K562 (cell line): ENCODE measurements at regions not wholly inside any gene's neighbourhood (a gene's known extent, or its start where the extent isn't known, plus 50 kb on each side); places are given as distances from the start of the nearest gene placed in this dataset.

ENCODE experiments used
- ATAC-seq: fragments of 200-7000 bp; cut with Tn5 transposase; 3 replicates; pipeline ENCODE4 v1.9.1; 2020; ENCODE audit warnings: moderate library complexity
- BruUV-seq: library from RNA; stranded (reverse); fragments of 400-500 nt; replicated peaks from 2 replicates; lab custom pipeline; 2021; lab: Mats Ljungman, UMichigan
- CTCF ChIA-PET: fragments of 300-600 bp; formaldehyde crosslinking; extraction: SDS; loops from one replicate; lab custom pipeline; 2021; ENCODE audit warnings: low intra/inter-chr PET ratio; lab: Yijun Ruan, JAX
- POLR2A ChIA-PET: fragments of 300-600, 350-650 bp; sonication (Branson Sonifier 250); formaldehyde crosslinking; extraction: SDS; loops from one replicate; lab custom pipeline; 2021; ENCODE audit warnings: antibody characterized with exemption, inconsistent platforms; lab: Yijun Ruan, JAX
- DNase-seq, 4 experiments: peaks; one replicate each; pipeline versions ENCODE4 v3.0.0 to v3.0.0-alpha.2; 2011 to 2018; ENCODE audit warnings: low spot score in 3 of 4, mixed read lengths in 3 of 4; ENCODE audit errors: extremely low read depth in 1 of 4
- FAIRE-seq: peaks from 2 replicates; lab custom pipeline; 2011; peaks lifted over from hg19 to GRCh38; lab: Jason Lieb, UNC
- H2AFZ ChIP-seq: 2 replicates; pipeline ENCODE4 v1.6.0; 2011; ENCODE audit warnings: low read depth, low read length, control low read depth, inconsistent platforms
- H3K27ac ChIP-seq: fragments of 200-600 bp; 3 replicates; pipeline ENCODE4 v1.8.0; 2011; ENCODE audit warnings: low read depth, mild to moderate bottlenecking, control low read depth, inconsistent platforms, low read length, moderate library complexity, mixed read lengths; ENCODE audit errors: extremely low read depth
- H3K27me3 ChIP-seq, 2 experiments: fragments of 300-600 bp in 1 of 2; 2 replicates in 1 of 2; 3 replicates in 1 of 2; pipeline versions ENCODE4 v1.6.0 to v1.8.0; 2011; ENCODE audit warnings: inconsistent platforms in 2 of 2, low read length in 2 of 2, mild to moderate bottlenecking in 1 of 2, mixed read lengths in 1 of 2, moderate library complexity in 1 of 2; ENCODE audit not compliant: control insufficient read depth in 2 of 2, insufficient read depth in 2 of 2
- H3K36me3 ChIP-seq: fragments of 300-600 bp; 3 replicates; pipeline ENCODE4 v1.8.0; 2011; ENCODE audit warnings: mild to moderate bottlenecking, low read length, inconsistent platforms; ENCODE audit not compliant: control insufficient read depth, insufficient read depth
- H3K4me1 ChIP-seq, 2 experiments: fragments of 200-600 bp in 1 of 2; replicated peaks in 1 of 2; 2 replicates in 1 of 2; 3 replicates in 1 of 2; pipeline versions ENCODE4 v1.5.1 to v1.8.0; 2011; ENCODE audit warnings: inconsistent platforms in 2 of 2, low read length in 2 of 2, mild to moderate bottlenecking in 1 of 2, mixed read lengths in 1 of 2, moderate library complexity in 1 of 2; ENCODE audit not compliant: control insufficient read depth in 2 of 2, insufficient read depth in 2 of 2
- H3K4me2 ChIP-seq: 2 replicates; pipeline ENCODE4 v1.6.1; 2011; ENCODE audit warnings: low read length, control low read depth, inconsistent platforms, mixed read lengths; ENCODE audit not compliant: insufficient read depth
- H3K4me3 ChIP-seq: fragments of 200-600 bp; sonication (generic), shearing (Covaris generic); 2 replicates; pipeline ENCODE4 v1.5.1; 2016; ENCODE audit warnings: control low read depth, inconsistent platforms
- H3K79me2 ChIP-seq: fragments of 200-600 bp; 3 replicates; pipeline ENCODE4 v1.8.0; 2011; ENCODE audit warnings: low read length, inconsistent platforms; ENCODE audit not compliant: control insufficient read depth, insufficient read depth
- H3K9ac ChIP-seq, 2 experiments: 2 replicates each; pipeline versions ENCODE4 v1.6.0 to v1.6.1; 2011; ENCODE audit warnings: low read depth in 2 of 2, low read length in 2 of 2, control low read depth in 1 of 2, inconsistent platforms in 1 of 2, mild to moderate bottlenecking in 1 of 2, mixed read lengths in 1 of 2; ENCODE audit not compliant: insufficient read depth in 1 of 2
- H3K9me1 ChIP-seq: one replicate; pipeline ENCODE4 v1.6.0; 2011; ENCODE audit warnings: inconsistent platforms, mild to moderate bottlenecking, low read length, moderate library complexity; ENCODE audit not compliant: control insufficient read depth, insufficient read depth
- H3K9me3 ChIP-seq: replicated peaks from 2 replicates; pipeline ENCODE4 v1.5.1; 2011; ENCODE audit warnings: low read depth, low read length, inconsistent platforms; ENCODE audit not compliant: control insufficient read depth, insufficient read depth
- H4K20me1 ChIP-seq: replicated peaks from 2 replicates; pipeline ENCODE4 v1.6.1; 2011; ENCODE audit warnings: low read length, inconsistent platforms, mixed read lengths; ENCODE audit not compliant: control insufficient read depth, insufficient read depth
- CTBP1 ChIP-seq: fragments of 450-650 bp; IDR thresholded peaks from 2 replicates; pipeline ENCODE4 v1.6.1; 2016; ENCODE audit warnings: borderline replicate concordance
- HLTF ChIP-seq: fragments of 450-650 bp; IDR thresholded peaks from 2 replicates; pipeline ENCODE4 v1.6.1; 2016
- MEF2D ChIP-seq: conservative IDR thresholded peaks from 2 replicates; pipeline ENCODE4 v1.6.1; 2016; ENCODE audit warnings: low read depth, missing genetic modification characterization, missing compliant biosample characterization
- NR4A1 ChIP-seq, 2 experiments: fragments of 250-450 bp in 1 of 2; fragments of 450-650 bp in 1 of 2; sonication (Bioruptor Pico) in 1 of 2; IDR thresholded peaks; 2 replicates each; pipeline versions ENCODE4 v1.4.0 to v1.6.1; 2016 to 2020; ENCODE audit warnings: mild to moderate bottlenecking in 2 of 2, missing compliant biosample characterization in 1 of 2, missing genetic modification characterization in 1 of 2, moderate library complexity in 1 of 2
- SMARCE1 ChIP-seq: fragments of 450-650 bp; IDR thresholded peaks from 2 replicates; pipeline ENCODE4 v1.7.1; 2016; ENCODE audit warnings: mild to moderate bottlenecking
- TBP ChIP-seq: optimal IDR thresholded peaks from 2 replicates; pipeline ENCODE3; 2011; ENCODE audit warnings: low read depth, low read length, improper control_type of control experiment
- ZFPM2 ChIP-seq: fragments of 250-450 bp; sonication (Bioruptor Pico); IDR thresholded peaks from 2 replicates; pipeline ENCODE4 v1.5.1; 2022; ENCODE audit warnings: mild to moderate bottlenecking
- ZNF57 ChIP-seq: fragments of 450-650 bp; formaldehyde crosslinking; IDR thresholded peaks from 2 replicates; pipeline ENCODE4 v1.4.0; 2020; ENCODE audit warnings: mild to moderate bottlenecking, moderate library complexity
- WGBS: fragments of 100-300 bp; shearing (Covaris generic); methylation state at CpG from one replicate; pipeline ENCODE4 v1.1.6; 2016; ENCODE audit warnings: low coverage, mixed read lengths; ENCODE audit not compliant: insufficient coverage; ENCODE audit errors: missing lambda C conversion rate; 5-methylcytosine and 5-hydroxymethylcytosine counted together
- in situ Hi-C: fragments of 300-500 bp; cut with MboI; formaldehyde crosslinking; loops from 4 replicates; pipeline ENCODE4 v1.15.0; 2018; ENCODE audit warnings: inconsistent platforms, mixed read lengths
- intact Hi-C: fragments of 100-400 bp; cut with micrococcal nuclease; formaldehyde crosslinking; loops from 2 replicates; pipeline ENCODE4 v1.14.2; 2022
- TF ChIP-seq, protein P1 (sequence below), 2 experiments: fragments of 450-650 bp; formaldehyde crosslinking in 1 of 2; IDR thresholded peaks; 2 replicates each; pipeline versions ENCODE4 v1.4.0 to v1.6.1; 2014 to 2020; ENCODE audit warnings: mild to moderate bottlenecking in 2 of 2, borderline replicate concordance in 1 of 2, low read depth in 1 of 2

DNA sequence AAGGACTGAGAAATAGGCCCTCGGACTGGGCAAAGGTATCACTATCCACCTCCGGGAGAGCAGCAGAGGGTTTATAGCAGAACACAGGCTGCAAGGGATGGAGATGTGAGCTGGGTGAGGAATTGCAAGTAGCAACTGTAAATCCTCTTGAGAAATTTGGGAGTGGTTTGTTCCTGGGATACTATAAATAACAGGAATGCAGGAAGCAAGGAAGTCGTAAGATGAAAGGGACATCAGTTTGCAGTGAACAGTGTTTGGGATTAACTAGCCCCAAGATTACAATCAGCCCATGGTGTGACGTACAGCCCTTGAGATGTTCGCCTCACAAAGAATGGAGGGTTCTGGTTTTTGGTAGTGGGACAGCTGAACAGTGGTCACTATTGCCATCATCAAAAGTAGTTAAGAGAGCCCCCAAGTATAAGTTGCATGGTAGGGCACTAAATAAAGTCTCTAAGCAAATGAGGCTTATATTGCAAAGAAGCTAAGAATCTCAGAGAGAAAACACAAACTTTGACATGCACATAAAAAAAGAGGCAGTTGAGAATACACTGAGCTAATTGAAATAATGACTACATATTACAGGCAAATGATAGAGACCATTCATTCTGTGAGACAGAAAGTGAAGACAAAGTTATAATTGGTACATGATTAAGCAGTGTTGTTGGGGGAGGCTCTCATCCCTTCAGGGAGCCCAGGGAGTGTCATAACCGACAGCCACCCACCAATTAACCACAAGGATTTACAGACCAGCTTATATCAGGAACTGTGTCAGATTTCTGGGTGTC is 362.5 kb upstream of the ACVR2A start:
- DNase-seq (no peak), ATAC-seq (no peak)
- no TSS peak for BruUV-seq

More for the DNA sequence above, 362.5 kb upstream of the ACVR2A start:
- H3K27me3 ChIP-seq = no peaks in the 10 kb centered on the region
- H3K4me1 ChIP-seq = no peaks in the 10 kb centered on the region
- H3K9me3 ChIP-seq = no peaks in the 10 kb centered on the region
- 2% methylated on average over 6 of the region's 6 CpGs for WGBS
- no peak overlapping the region for H3K9ac ChIP-seq
- H3K79me2 ChIP-seq = no peaks in the 10 kb centered on the region
- no peak overlapping the region for H3K4me3 ChIP-seq
- H3K4me2 ChIP-seq = no peak overlapping the region
- H2AFZ ChIP-seq = no peak overlapping the region
- H3K9me1 ChIP-seq = no peaks in the 10 kb centered on the region
- in situ Hi-C loops (no loop called here), intact Hi-C loops (no loop called here)
- H3K27ac ChIP-seq = no peak overlapping the region
- TF ChIP-seq SMARCE1 (no peak), MEF2D (tag) (no peak), CTBP1 (no peak), TBP (no peak), HLTF (no peak), ZFPM2 (CRISPR knock-in tag) (no peak), ZNF57 (CRISPR knock-in tag) (no peak), NR4A1 (CRISPR knock-in tag; IDR thresholded peaks at IDR 0.05) (no peak), NR4A1 (tag; IDR thresholded peaks at IDR 0.05) (no peak)
- TF ChIP-seq, protein P1, sequence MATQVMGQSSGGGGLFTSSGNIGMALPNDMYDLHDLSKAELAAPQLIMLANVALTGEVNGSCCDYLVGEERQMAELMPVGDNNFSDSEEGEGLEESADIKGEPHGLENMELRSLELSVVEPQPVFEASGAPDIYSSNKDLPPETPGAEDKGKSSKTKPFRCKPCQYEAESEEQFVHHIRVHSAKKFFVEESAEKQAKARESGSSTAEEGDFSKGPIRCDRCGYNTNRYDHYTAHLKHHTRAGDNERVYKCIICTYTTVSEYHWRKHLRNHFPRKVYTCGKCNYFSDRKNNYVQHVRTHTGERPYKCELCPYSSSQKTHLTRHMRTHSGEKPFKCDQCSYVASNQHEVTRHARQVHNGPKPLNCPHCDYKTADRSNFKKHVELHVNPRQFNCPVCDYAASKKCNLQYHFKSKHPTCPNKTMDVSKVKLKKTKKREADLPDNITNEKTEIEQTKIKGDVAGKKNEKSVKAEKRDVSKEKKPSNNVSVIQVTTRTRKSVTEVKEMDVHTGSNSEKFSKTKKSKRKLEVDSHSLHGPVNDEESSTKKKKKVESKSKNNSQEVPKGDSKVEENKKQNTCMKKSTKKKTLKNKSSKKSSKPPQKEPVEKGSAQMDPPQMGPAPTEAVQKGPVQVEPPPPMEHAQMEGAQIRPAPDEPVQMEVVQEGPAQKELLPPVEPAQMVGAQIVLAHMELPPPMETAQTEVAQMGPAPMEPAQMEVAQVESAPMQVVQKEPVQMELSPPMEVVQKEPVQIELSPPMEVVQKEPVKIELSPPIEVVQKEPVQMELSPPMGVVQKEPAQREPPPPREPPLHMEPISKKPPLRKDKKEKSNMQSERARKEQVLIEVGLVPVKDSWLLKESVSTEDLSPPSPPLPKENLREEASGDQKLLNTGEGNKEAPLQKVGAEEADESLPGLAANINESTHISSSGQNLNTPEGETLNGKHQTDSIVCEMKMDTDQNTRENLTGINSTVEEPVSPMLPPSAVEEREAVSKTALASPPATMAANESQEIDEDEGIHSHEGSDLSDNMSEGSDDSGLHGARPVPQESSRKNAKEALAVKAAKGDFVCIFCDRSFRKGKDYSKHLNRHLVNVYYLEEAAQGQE (IDR thresholded peaks at IDR 0.05; ENCODE audit: borderline replicate concordance) = no peak
- TF ChIP-seq, protein P1 (CRISPR knock-in tag; IDR thresholded peaks at IDR 0.05; ENCODE audit: low read depth) = no peak
- H3K36me3 ChIP-seq = no peaks in the 10 kb centered on the region
- no peak for FAIRE-seq
- POLR2A ChIA-PET = interaction anchor here (1.2 kb wide), 1 partner anchor 11 kb away, joined by 3 read pairs; no protein-coding TSS in a partner anchor
- H4K20me1 ChIP-seq = no peaks in the 10 kb centered on the region
- CTCF ChIA-PET = interaction anchor here (0.6 kb wide), 1 partner anchor 1465 kb away, joined by 3 read pairs; no protein-coding TSS in a partner anchor
